K562 (cell line): ENCODE measurements at regions not wholly inside any gene's neighbourhood (a gene's known extent, or its start where the extent isn't known, plus 50 kb on each side); places are given as distances from the start of the nearest gene placed in this dataset.

ENCODE experiments used
- ATAC-seq: fragments of 200-7000 bp; cut with Tn5 transposase; 3 replicates; pipeline ENCODE4 v1.9.1; 2020; ENCODE audit warnings: moderate library complexity
- BruUV-seq: library from RNA; stranded (reverse); fragments of 400-500 nt; replicated peaks from 2 replicates; lab custom pipeline; 2021; lab: Mats Ljungman, UMichigan
- CTCF ChIA-PET: fragments of 300-600 bp; formaldehyde crosslinking; extraction: SDS; loops from one replicate; lab custom pipeline; 2021; ENCODE audit warnings: low intra/inter-chr PET ratio; lab: Yijun Ruan, JAX
- POLR2A ChIA-PET: fragments of 300-600, 350-650 bp; sonication (Branson Sonifier 250); formaldehyde crosslinking; extraction: SDS; loops from one replicate; lab custom pipeline; 2021; ENCODE audit warnings: antibody characterized with exemption, inconsistent platforms; lab: Yijun Ruan, JAX
- DNase-seq, 4 experiments: peaks; one replicate each; pipeline versions ENCODE4 v3.0.0 to v3.0.0-alpha.2; 2011 to 2018; ENCODE audit warnings: low spot score in 3 of 4, mixed read lengths in 3 of 4; ENCODE audit errors: extremely low read depth in 1 of 4
- FAIRE-seq: peaks from 2 replicates; lab custom pipeline; 2011; peaks lifted over from hg19 to GRCh38; lab: Jason Lieb, UNC
- H2AFZ ChIP-seq: 2 replicates; pipeline ENCODE4 v1.6.0; 2011; ENCODE audit warnings: low read depth, low read length, control low read depth, inconsistent platforms
- H3K27ac ChIP-seq: fragments of 200-600 bp; 3 replicates; pipeline ENCODE4 v1.8.0; 2011; ENCODE audit warnings: low read depth, mild to moderate bottlenecking, control low read depth, inconsistent platforms, low read length, moderate library complexity, mixed read lengths; ENCODE audit errors: extremely low read depth
- H3K27me3 ChIP-seq, 2 experiments: fragments of 300-600 bp in 1 of 2; 2 replicates in 1 of 2; 3 replicates in 1 of 2; pipeline versions ENCODE4 v1.6.0 to v1.8.0; 2011; ENCODE audit warnings: inconsistent platforms in 2 of 2, low read length in 2 of 2, mild to moderate bottlenecking in 1 of 2, mixed read lengths in 1 of 2, moderate library complexity in 1 of 2; ENCODE audit not compliant: control insufficient read depth in 2 of 2, insufficient read depth in 2 of 2
- H3K36me3 ChIP-seq: fragments of 300-600 bp; 3 replicates; pipeline ENCODE4 v1.8.0; 2011; ENCODE audit warnings: mild to moderate bottlenecking, low read length, inconsistent platforms; ENCODE audit not compliant: control insufficient read depth, insufficient read depth
- H3K4me1 ChIP-seq, 2 experiments: fragments of 200-600 bp in 1 of 2; replicated peaks in 1 of 2; 2 replicates in 1 of 2; 3 replicates in 1 of 2; pipeline versions ENCODE4 v1.5.1 to v1.8.0; 2011; ENCODE audit warnings: inconsistent platforms in 2 of 2, low read length in 2 of 2, mild to moderate bottlenecking in 1 of 2, mixed read lengths in 1 of 2, moderate library complexity in 1 of 2; ENCODE audit not compliant: control insufficient read depth in 2 of 2, insufficient read depth in 2 of 2
- H3K4me2 ChIP-seq: 2 replicates; pipeline ENCODE4 v1.6.1; 2011; ENCODE audit warnings: low read length, control low read depth, inconsistent platforms, mixed read lengths; ENCODE audit not compliant: insufficient read depth
- H3K4me3 ChIP-seq: fragments of 200-600 bp; sonication (generic), shearing (Covaris generic); 2 replicates; pipeline ENCODE4 v1.5.1; 2016; ENCODE audit warnings: control low read depth, inconsistent platforms
- H3K79me2 ChIP-seq: fragments of 200-600 bp; 3 replicates; pipeline ENCODE4 v1.8.0; 2011; ENCODE audit warnings: low read length, inconsistent platforms; ENCODE audit not compliant: control insufficient read depth, insufficient read depth
- H3K9ac ChIP-seq, 2 experiments: 2 replicates each; pipeline versions ENCODE4 v1.6.0 to v1.6.1; 2011; ENCODE audit warnings: low read depth in 2 of 2, low read length in 2 of 2, control low read depth in 1 of 2, inconsistent platforms in 1 of 2, mild to moderate bottlenecking in 1 of 2, mixed read lengths in 1 of 2; ENCODE audit not compliant: insufficient read depth in 1 of 2
- H3K9me1 ChIP-seq: one replicate; pipeline ENCODE4 v1.6.0; 2011; ENCODE audit warnings: inconsistent platforms, mild to moderate bottlenecking, low read length, moderate library complexity; ENCODE audit not compliant: control insufficient read depth, insufficient read depth
- H3K9me3 ChIP-seq: replicated peaks from 2 replicates; pipeline ENCODE4 v1.5.1; 2011; ENCODE audit warnings: low read depth, low read length, inconsistent platforms; ENCODE audit not compliant: control insufficient read depth, insufficient read depth
- H4K20me1 ChIP-seq: replicated peaks from 2 replicates; pipeline ENCODE4 v1.6.1; 2011; ENCODE audit warnings: low read length, inconsistent platforms, mixed read lengths; ENCODE audit not compliant: control insufficient read depth, insufficient read depth
- BCLAF1 ChIP-seq, 2 experiments: fragments of 450-650 bp in 1 of 2; IDR thresholded peaks; 2 replicates each; pipeline ENCODE4 v1.6.1; 2011 to 2017; ENCODE audit warnings: low read depth in 2 of 2, antibody characterized with exemption in 1 of 2, borderline replicate concordance in 1 of 2, low read length in 1 of 2, mild to moderate bottlenecking in 1 of 2, mixed read lengths in 1 of 2; ENCODE audit not compliant: control insufficient read depth in 1 of 2
- COPS2 ChIP-seq: fragments of 450-650 bp; conservative IDR thresholded peaks from 2 replicates; pipeline ENCODE4 v1.6.1; 2016; ENCODE audit warnings: mild to moderate bottlenecking, moderate library complexity
- E2F5 ChIP-seq: sonication (generic); formaldehyde crosslinking; IDR thresholded peaks from 2 replicates; pipeline ENCODE4 v1.8.0; 2022; ENCODE audit warnings: mild to moderate bottlenecking, missing genetic modification reagents
- EHMT2 ChIP-seq: fragments of 450-650 bp; IDR thresholded peaks from 2 replicates; pipeline ENCODE4 v1.6.1; 2018; ENCODE audit warnings: antibody characterized with exemption
- GABPB1 ChIP-seq: sonication (generic); formaldehyde crosslinking; IDR thresholded peaks from 2 replicates; pipeline ENCODE4 v1.8.0; 2022; ENCODE audit warnings: mild to moderate bottlenecking, missing genetic modification reagents
- GTF2F1 ChIP-seq: IDR thresholded peaks from 2 replicates; pipeline ENCODE4 v1.6.1; 2011; ENCODE audit warnings: low read depth, low read length, improper control_type of control experiment
- HIVEP1 ChIP-seq: fragments of 250-450 bp; sonication (Bioruptor Pico); IDR thresholded peaks from 2 replicates; pipeline ENCODE4 v1.4.0; 2020; ENCODE audit warnings: mild to moderate bottlenecking
- MAZ ChIP-seq, 2 experiments: fragments of 450-650 bp in 1 of 2; sonication (generic) in 1 of 2; formaldehyde crosslinking; IDR thresholded peaks in 1 of 2; conservative IDR thresholded peaks in 1 of 2; 2 replicates each; pipeline versions ENCODE4 v1.4.0 to v1.5.0; 2020; ENCODE audit warnings: mild to moderate bottlenecking in 1 of 2, missing genetic modification reagents in 1 of 2
- RAD21 ChIP-seq, 2 experiments: fragments of 250-450 bp in 1 of 2; fragments of 450-650 bp in 1 of 2; sonication (Bioruptor Pico) in 1 of 2; formaldehyde crosslinking in 1 of 2; IDR thresholded peaks in 1 of 2; conservative IDR thresholded peaks in 1 of 2; 2 replicates each; pipeline versions ENCODE4 v1.4.0 to v1.8.0; 2020 to 2022; ENCODE audit warnings: mild to moderate bottlenecking in 2 of 2, moderate library complexity in 1 of 2
- SIRT6 ChIP-seq: IDR thresholded peaks from one replicate; pipeline ENCODE4 v1.6.1; 2012; ENCODE audit warnings: low read depth, mild to moderate bottlenecking, control low read depth, inconsistent platforms, low read length, moderate library complexity
- TCF7 ChIP-seq: sonication (generic); IDR thresholded peaks from 2 replicates; pipeline ENCODE4 v1.6.1; 2016; ENCODE audit warnings: antibody characterized with exemption, borderline replicate concordance
- ZFP30 ChIP-seq: fragments of 250-450 bp; sonication (Bioruptor Pico); IDR thresholded peaks from 2 replicates; pipeline ENCODE4 v1.8.0; 2022; ENCODE audit warnings: moderate library complexity, mild to moderate bottlenecking, inconsistent platforms, borderline replicate concordance
- ZNF184 ChIP-seq: sonication (generic); formaldehyde crosslinking; IDR thresholded peaks from 2 replicates; pipeline ENCODE4 v1.5.0; 2020; ENCODE audit warnings: missing genetic modification reagents
- ZNF79 ChIP-seq: fragments of 250-450 bp; sonication (Bioruptor Pico); IDR thresholded peaks from 2 replicates; pipeline ENCODE4 v1.4.0; 2020; ENCODE audit warnings: low read depth, mild to moderate bottlenecking, moderate library complexity
- ZZZ3 ChIP-seq: fragments of 450-650 bp; IDR thresholded peaks from 2 replicates; pipeline ENCODE4 v1.6.1; 2016; ENCODE audit warnings: antibody characterized with exemption, mild to moderate bottlenecking, moderate library complexity
- WGBS: fragments of 100-300 bp; shearing (Covaris generic); methylation state at CpG from one replicate; pipeline ENCODE4 v1.1.6; 2016; ENCODE audit warnings: low coverage, mixed read lengths; ENCODE audit not compliant: insufficient coverage; ENCODE audit errors: missing lambda C conversion rate; 5-methylcytosine and 5-hydroxymethylcytosine counted together
- in situ Hi-C: fragments of 300-500 bp; cut with MboI; formaldehyde crosslinking; loops from 4 replicates; pipeline ENCODE4 v1.15.0; 2018; ENCODE audit warnings: inconsistent platforms, mixed read lengths
- intact Hi-C: fragments of 100-400 bp; cut with micrococcal nuclease; formaldehyde crosslinking; loops from 2 replicates; pipeline ENCODE4 v1.14.2; 2022

GRCh38 chr9:79300068-79300467 is 271.7 kb upstream of the TLE4 start:
- 0% methylated on average over 6 of the region's 6 CpGs for WGBS
- H3K27ac ChIP-seq, result no peak overlapping the region
- H3K4me2 ChIP-seq, result no peak overlapping the region
- intact Hi-C loops, result no loop called here
- H2AFZ ChIP-seq, result no peak overlapping the region
- H3K4me1 ChIP-seq, result no peaks in the 10 kb centered on the region
- no peaks in the 10 kb centered on the region for H3K79me2 ChIP-seq
- no peak for TF ChIP-seq HIVEP1 (CRISPR knock-in tag)
- TF ChIP-seq RAD21 (CRISPR knock-in tag; conservative IDR thresholded peaks at IDR 0.05 in 1 of 2, IDR thresholded peaks at IDR 0.05 in 1 of 2), result no peak
- TF ChIP-seq E2F5 (CRISPR knock-in tag), result no peak
- no peak for TF ChIP-seq SIRT6
- no peak for TF ChIP-seq MAZ (CRISPR knock-in tag; conservative IDR thresholded peaks at IDR 0.05 in 1 of 2, IDR thresholded peaks at IDR 0.05 in 1 of 2)
- no peak for TF ChIP-seq ZFP30 (CRISPR knock-in tag)
- TF ChIP-seq GTF2F1, result no peak
- TF ChIP-seq ZZZ3, result no peak
- TF ChIP-seq EHMT2, result no peak
- TF ChIP-seq ZNF184 (CRISPR knock-in tag), result no peak
- TF ChIP-seq BCLAF1 (IDR thresholded peaks at IDR 0.05; ENCODE audit: borderline replicate concordance in 1 of 2, control insufficient read depth in 1 of 2, low read depth in 2 of 2, low read length in 1 of 2), result no peak
- TF ChIP-seq TCF7, result no peak
- no peak for TF ChIP-seq ZNF79 (CRISPR knock-in tag)
- TF ChIP-seq GABPB1 (CRISPR knock-in tag), result no peak
- TF ChIP-seq COPS2, result no peak
- TF ChIP-seq, all 486 proteins: peak for 0
- ATAC-seq (no peak), FAIRE-seq (no peak), DNase-seq (no peak)
- Histone ChIP-seq H3K27me3 (no peaks in the 10 kb centered on the region), H3K9me1 (no peaks in the 10 kb centered on the region), H3K9me3 (no peaks in the 10 kb centered on the region), H3K9ac (no peak overlapping the region), H3K4me3 (no peak overlapping the region), H4K20me1 (no peaks in the 10 kb centered on the region), H3K36me3 (no peaks in the 10 kb centered on the region)
- in situ Hi-C loops, result no loop called here
- ChIA-PET POLR2A (no interaction called here), CTCF (no interaction called here)
- BruUV-seq, result no TSS peak
